ENCODE measurements at regions not wholly inside any gene's neighbourhood (a gene's known extent, or its start where the extent isn't known, plus 50 kb on each side); places are given as distances from the start of the nearest gene placed in this dataset.
"Not testable (repeated sequence)": the region's sequence is repeated elsewhere in the genome, so short reads cannot be mapped to it uniquely, and the experiment has no call there.

DNA sequence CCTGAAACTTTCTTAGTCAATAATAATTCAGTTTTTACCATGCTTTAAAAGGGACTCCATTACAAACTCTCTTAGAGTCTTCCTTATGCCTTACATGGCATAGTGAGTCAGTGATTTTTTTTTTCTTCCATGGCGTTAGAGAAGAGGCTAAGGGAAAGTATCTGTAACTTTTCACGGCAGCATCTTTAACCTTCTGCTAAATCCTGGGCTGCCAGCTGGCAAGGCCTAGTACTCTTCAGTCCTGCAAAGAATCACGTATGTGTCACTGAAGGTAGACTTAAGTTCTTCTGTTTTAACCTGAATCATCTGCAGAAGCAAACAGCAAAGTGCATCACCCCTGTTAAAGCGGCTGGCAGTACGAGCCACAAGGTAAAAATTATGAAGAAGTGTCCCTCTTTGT is 286.3 kb upstream of the FN1 start:
- H3K4me1 ChIP-seq, result peaks cover 0 to 17% of the 10 kb centered on the region in 2 donors
- no peak for DNase-seq (ENCODE audit: low spot score in 2 of 2)
- intact Hi-C loops (cut with DNase I), result no loop called here
- TF ChIP-seq, protein P1, sequence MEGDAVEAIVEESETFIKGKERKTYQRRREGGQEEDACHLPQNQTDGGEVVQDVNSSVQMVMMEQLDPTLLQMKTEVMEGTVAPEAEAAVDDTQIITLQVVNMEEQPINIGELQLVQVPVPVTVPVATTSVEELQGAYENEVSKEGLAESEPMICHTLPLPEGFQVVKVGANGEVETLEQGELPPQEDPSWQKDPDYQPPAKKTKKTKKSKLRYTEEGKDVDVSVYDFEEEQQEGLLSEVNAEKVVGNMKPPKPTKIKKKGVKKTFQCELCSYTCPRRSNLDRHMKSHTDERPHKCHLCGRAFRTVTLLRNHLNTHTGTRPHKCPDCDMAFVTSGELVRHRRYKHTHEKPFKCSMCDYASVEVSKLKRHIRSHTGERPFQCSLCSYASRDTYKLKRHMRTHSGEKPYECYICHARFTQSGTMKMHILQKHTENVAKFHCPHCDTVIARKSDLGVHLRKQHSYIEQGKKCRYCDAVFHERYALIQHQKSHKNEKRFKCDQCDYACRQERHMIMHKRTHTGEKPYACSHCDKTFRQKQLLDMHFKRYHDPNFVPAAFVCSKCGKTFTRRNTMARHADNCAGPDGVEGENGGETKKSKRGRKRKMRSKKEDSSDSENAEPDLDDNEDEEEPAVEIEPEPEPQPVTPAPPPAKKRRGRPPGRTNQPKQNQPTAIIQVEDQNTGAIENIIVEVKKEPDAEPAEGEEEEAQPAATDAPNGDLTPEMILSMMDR (IDR thresholded peaks at IDR 0.05), result no peak
- no peaks in the 10 kb centered on the region for H3K27me3 ChIP-seq
- H3K27ac ChIP-seq, result no peak overlapping the region
- no peaks in the 10 kb centered on the region for H3K36me3 ChIP-seq
- H3K4me3 ChIP-seq, result no peak overlapping the region
- H3K9me3 ChIP-seq, result no peaks in the 10 kb centered on the region

DNA sequence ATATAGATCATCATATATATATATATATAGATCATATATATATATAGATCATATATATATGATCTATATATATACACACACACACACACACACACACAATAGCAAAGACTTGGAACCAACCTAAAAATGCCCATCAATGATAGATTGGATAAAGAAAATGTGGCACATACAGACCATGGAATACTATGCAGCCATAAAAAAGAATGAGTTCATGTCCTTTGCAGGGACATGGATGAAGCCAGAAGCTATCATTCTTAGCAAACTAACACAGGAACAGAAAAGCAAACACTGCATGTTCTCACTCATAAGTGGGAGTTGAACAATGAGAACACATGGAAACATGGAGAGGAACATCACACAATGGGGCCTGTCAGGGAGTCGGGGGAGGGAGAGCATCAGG is 285.6 kb upstream of the FN1 start:
- peaks cover 0 to 17% of the 10 kb centered on the region in 2 donors for H3K4me1 ChIP-seq
- H3K27me3 ChIP-seq; H3K4me3 ChIP-seq; H3K36me3 ChIP-seq; H3K27ac ChIP-seq; intact Hi-C loops (cut with DNase I); DNase-seq (ENCODE audit: low spot score in 2 of 2); H3K9me3 ChIP-seq: not testable (repeated sequence)

DNA sequence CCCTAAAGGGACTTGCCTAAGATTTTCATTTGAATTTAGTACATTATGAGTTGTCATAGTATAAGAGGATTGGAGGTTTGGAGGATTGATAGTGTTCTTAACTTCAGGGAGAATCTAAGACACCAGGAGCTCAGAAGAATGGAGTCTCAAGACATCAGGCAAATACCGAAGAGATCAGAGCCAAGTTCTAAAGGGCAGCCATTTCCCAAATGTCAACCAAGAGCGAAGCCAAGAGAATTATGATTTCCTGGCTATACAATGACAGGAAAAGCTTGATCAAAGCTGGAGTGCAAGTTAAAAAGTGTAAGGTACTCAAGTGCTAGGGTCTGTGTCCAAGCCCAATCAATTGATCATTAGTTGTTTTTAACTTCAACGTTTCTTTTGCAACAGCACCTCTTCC is 283.0 kb upstream of the FN1 start:
- Histone ChIP-seq H3K27ac (no peak overlapping the region), H3K4me1 (peaks cover 0 to 17% of the 10 kb centered on the region in 2 donors), H3K4me3 (no peak overlapping the region), H3K36me3 (no peaks in the 10 kb centered on the region), H3K9me3 (no peaks in the 10 kb centered on the region), H3K27me3 (no peaks in the 10 kb centered on the region)
- DNase-seq (ENCODE audit: low spot score in 2 of 2), result no peak
- intact Hi-C loops (cut with DNase I), result no loop called here
- TF ChIP-seq, protein P1 (IDR thresholded peaks at IDR 0.05), result no peak

DNA sequence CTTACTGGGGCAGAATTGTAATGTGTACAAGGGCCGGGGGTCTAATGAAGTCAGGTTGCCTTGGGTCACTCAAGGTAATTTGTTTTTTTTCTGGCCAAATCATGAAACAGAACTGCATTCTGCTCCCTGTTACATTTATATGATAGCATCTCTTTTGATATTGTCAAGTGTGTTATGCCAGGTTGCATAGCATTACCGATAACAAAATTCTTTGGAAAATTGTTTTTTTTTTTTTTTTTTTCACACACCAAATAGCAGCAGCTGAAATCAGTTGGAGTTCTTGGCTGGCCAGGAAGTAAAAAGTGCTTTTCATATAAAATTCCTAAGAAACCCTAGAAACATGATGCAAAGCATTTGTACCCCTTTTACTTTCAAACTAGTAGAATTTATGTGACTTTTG is 282.6 kb upstream of the FN1 start:
- H3K4me3 ChIP-seq, result peak overlapping the region in 1 of 2 donors; percentile 30
- intact Hi-C loops (cut with DNase I), result no loop called here
- TF ChIP-seq, protein P1 (IDR thresholded peaks at IDR 0.05), result no peak

DNA sequence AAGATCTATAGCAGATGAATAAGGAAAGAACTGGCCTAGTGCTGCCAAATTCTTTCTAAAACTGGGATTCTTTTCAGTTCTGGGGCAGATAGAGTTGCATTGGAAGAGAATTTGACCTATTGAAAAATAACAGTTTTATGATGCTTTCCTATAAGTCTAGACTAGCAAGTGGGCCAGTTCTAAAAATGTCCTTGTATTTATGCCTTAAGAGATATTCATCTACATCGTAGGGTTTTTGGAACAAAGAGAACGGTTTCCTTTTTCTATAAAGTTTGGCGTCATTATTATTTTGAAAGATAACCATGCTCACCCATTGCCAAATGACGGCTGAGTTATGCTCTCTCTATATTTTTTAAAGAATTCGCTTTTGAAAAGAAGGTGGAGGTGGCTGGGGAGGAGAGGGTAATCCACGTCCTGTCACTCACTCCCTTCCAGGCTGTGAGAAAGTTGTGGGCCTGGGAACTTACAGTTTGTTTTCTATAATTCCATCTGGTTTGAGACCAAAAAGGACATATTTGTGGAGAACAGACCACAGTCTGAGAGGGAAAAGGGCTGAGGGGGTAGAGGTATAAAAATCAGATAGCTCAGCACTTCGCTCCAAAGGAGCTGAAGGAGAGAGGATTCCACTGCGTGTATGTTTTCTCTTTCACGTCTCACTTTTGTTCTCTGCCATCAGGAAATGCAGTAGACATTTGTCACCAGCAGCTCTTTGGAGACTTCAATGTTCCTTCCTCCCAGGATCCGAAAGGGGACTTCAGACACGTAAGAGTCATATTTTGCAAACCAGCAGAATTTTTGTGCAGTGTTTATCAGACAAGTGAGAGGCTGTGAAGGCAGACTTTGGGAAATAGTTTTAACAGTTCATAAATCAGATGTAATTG is 281.9 kb upstream of the FN1 start:
- H3K4me3 ChIP-seq, result peak overlapping the region; percentile 23 to 30
- H3K36me3 ChIP-seq, result no peaks in the 10 kb centered on the region
- TF ChIP-seq, protein P1 (IDR thresholded peaks at IDR 0.05), result no peak
- no peaks in the 10 kb centered on the region for H3K9me3 ChIP-seq
- peak overlapping the region; percentile 68 to 77 for H3K27ac ChIP-seq
- peaks cover 0 to 28% of the 10 kb centered on the region in 2 donors for H3K4me1 ChIP-seq
- H3K27me3 ChIP-seq, result no peaks in the 10 kb centered on the region
- intact Hi-C loops (cut with DNase I), result no loop called here
- no peak for DNase-seq (ENCODE audit: low spot score in 2 of 2)

More for the DNA sequence above, 282.6 kb upstream of the FN1 start:
- Histone ChIP-seq H3K27ac (peak overlapping the region; percentile 68 to 77), H3K4me1 (peaks cover 0 to 21% of the 10 kb centered on the region in 2 donors), H3K27me3 (no peaks in the 10 kb centered on the region), H3K36me3 (no peaks in the 10 kb centered on the region), H3K9me3 (no peaks in the 10 kb centered on the region)
- no peak for DNase-seq (ENCODE audit: low spot score in 2 of 2)

DNA sequence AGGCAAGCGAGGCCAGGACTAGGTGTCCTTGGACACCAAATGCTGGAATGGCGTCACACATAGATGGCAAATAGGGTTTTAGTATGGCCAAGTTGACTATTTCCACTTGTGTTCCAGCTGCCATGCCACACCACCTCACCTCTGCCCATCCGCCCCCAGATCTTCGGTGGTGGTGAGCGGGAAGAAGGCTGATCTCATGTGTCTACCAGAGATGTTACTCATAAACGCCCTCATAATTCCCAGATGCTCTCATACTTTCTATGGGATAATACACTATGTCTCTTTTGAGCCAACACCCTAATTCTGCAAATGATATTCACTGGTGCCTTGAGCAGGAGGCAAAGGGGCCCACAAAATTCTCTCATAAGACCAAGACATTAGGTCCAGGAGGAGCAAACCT is 281.1 kb upstream of the FN1 start:
- TF ChIP-seq, protein P1 (IDR thresholded peaks at IDR 0.05), result no peak
- Histone ChIP-seq H3K4me3 (no peak overlapping the region), H3K4me1 (peaks cover 0 to 36% of the 10 kb centered on the region in 2 donors), H3K36me3 (no peaks in the 10 kb centered on the region), H3K9me3 (no peaks in the 10 kb centered on the region), H3K27ac (peak overlapping the region; percentile 68 to 77), H3K27me3 (no peaks in the 10 kb centered on the region)
- DNase-seq (ENCODE audit: low spot score in 2 of 2), result no peak
- intact Hi-C loops (cut with DNase I), result no loop called here

Measured in ascending aorta (tissue), 2 donors.